A673 (cell line): ENCODE measurements at regions not wholly inside any gene's neighbourhood (a gene's known extent, or its start where the extent isn't known, plus 50 kb on each side); places are given as distances from the start of the nearest gene placed in this dataset.

Source experiments
- BruUV-seq: library from RNA; stranded (reverse); fragments of 400-500 nt; replicated peaks from 2 replicates; lab custom pipeline; 2021; lab: Mats Ljungman, UMichigan
- CTCF ChIA-PET: fragments of 300-600 bp; sonication (Branson Sonifier 250); formaldehyde crosslinking; loops from one replicate; lab custom pipeline; 2022; ENCODE audit warnings: antibody characterized with exemption; lab: Charles Lee
- POLR2A ChIA-PET: fragments of 300-600 bp; sonication (Branson Sonifier 250); formaldehyde crosslinking; loops from one replicate; lab custom pipeline; 2022; ENCODE audit warnings: antibody characterized with exemption; ENCODE audit not compliant: low non-redundant PET; lab: Charles Lee
- DNase-seq: peaks from one replicate; pipeline ENCODE4 v3.0.0-alpha.2; 2015; ENCODE audit warnings: low spot score
- H3K27ac ChIP-seq: fragments of 200-600 bp; sonication (generic); 2 replicates; pipeline ENCODE4 v1.5.1; 2016; ENCODE audit warnings: mixed run types, low read depth, mild to moderate bottlenecking, mixed read lengths, antibody characterized with exemption, low read length; ENCODE audit not compliant: poor library complexity, severe bottlenecking
- H3K27me3 ChIP-seq: fragments of 200-600 bp; sonication (generic); replicated peaks from 2 replicates; pipeline ENCODE4 v1.6.1; 2017; ENCODE audit warnings: mixed run types, low read depth, mild to moderate bottlenecking, mixed read lengths, antibody characterized with exemption, low read length; ENCODE audit not compliant: insufficient read depth, poor library complexity
- H3K36me3 ChIP-seq: fragments of 200-600 bp; sonication (generic); 2 replicates; pipeline ENCODE4 v1.6.1; 2016; ENCODE audit warnings: mixed run types, mild to moderate bottlenecking, mixed read lengths, antibody characterized with exemption, low read length; ENCODE audit not compliant: insufficient read depth, poor library complexity, severe bottlenecking
- H3K4me1 ChIP-seq: fragments of 200-600 bp; sonication (generic); 2 replicates; pipeline ENCODE4 v1.6.1; 2017; ENCODE audit warnings: mixed run types, mild to moderate bottlenecking, mixed read lengths, antibody characterized with exemption, low read length; ENCODE audit not compliant: insufficient read depth, poor library complexity, severe bottlenecking
- H3K4me3 ChIP-seq: fragments of 200-600 bp; sonication (generic); 2 replicates; pipeline ENCODE4 v1.5.1; 2016; ENCODE audit warnings: low read depth, mixed run types, mild to moderate bottlenecking, mixed read lengths, low read length; ENCODE audit not compliant: poor library complexity, severe bottlenecking
- H3K9me3 ChIP-seq: fragments of 200-600 bp; sonication (generic); 2 replicates; pipeline ENCODE4 v1.6.1; 2016; ENCODE audit warnings: mixed run types, low read depth, mild to moderate bottlenecking, mixed read lengths, antibody characterized with exemption, low read length; ENCODE audit not compliant: poor library complexity, severe bottlenecking
- CTCF ChIP-seq: fragments of 300-800, 200-600 bp; sonication (generic); conservative IDR thresholded peaks from 2 replicates; pipeline ENCODE4 v1.5.1; 2017; ENCODE audit warnings: low read depth, mild to moderate bottlenecking, antibody characterized with exemption, low read length, moderate library complexity, mixed read lengths
- EZH2 ChIP-seq: fragments of 200-600 bp; sonication (generic); IDR thresholded peaks from 2 replicates; pipeline ENCODE4 v1.6.1; 2017; ENCODE audit warnings: borderline replicate concordance, low read depth, mild to moderate bottlenecking, mixed read lengths, antibody characterized with exemption, low read length; ENCODE audit not compliant: poor library complexity, severe bottlenecking
- intact Hi-C: fragments of 100-400 bp; cut with micrococcal nuclease; formaldehyde crosslinking; loops from one replicate; pipeline ENCODE4 v1.10.0; 2022; ENCODE audit not compliant: unreplicated experiment

- intact Hi-C loops = no loop called here
- H3K4me1 ChIP-seq = peaks cover 6% of the 10 kb centered on the region
- ChIA-PET CTCF (interaction anchor here (0.6 kb wide), 1 partner anchor 1088 kb away, joined by 10 read pairs; no protein-coding TSS in a partner anchor), POLR2A (no interaction called here)
- H3K9me3 ChIP-seq = no peaks in the 10 kb centered on the region
- TF ChIP-seq CTCF (no peak), EZH2 (no peak)
- no peaks in the 10 kb centered on the region for H3K36me3 ChIP-seq
- DNase-seq = no peak
- no peak overlapping the region for H3K4me3 ChIP-seq
- H3K27ac ChIP-seq = no peak overlapping the region
- BruUV-seq = no TSS peak
- H3K27me3 ChIP-seq = no peaks in the 10 kb centered on the region
These were observed 254.0 kb downstream of the TSHZ3 start for GRCh38 chr19:31095100-31095804.

- Histone ChIP-seq H3K27ac (no peak overlapping the region), H3K9me3 (no peaks in the 10 kb centered on the region), H3K36me3 (no peaks in the 10 kb centered on the region), H3K4me3 (no peak overlapping the region), H3K27me3 (no peaks in the 10 kb centered on the region), H3K4me1 (no peaks in the 10 kb centered on the region)
- BruUV-seq = no TSS peak
- no peak for TF ChIP-seq CTCF
- intact Hi-C loops = no loop called here
- POLR2A ChIA-PET = no interaction called here
- CTCF ChIA-PET = no interaction called here
- no peak for DNase-seq
These were observed 257.0 kb downstream of the TSHZ3 start for GRCh38 chr19:31092274-31092673.

- ChIA-PET CTCF (no interaction called here), POLR2A (no interaction called here)
- intact Hi-C loops = no loop called here
- no peak for DNase-seq
- Histone ChIP-seq H3K4me1 (no peaks in the 10 kb centered on the region), H3K36me3 (no peaks in the 10 kb centered on the region), H3K27me3 (no peaks in the 10 kb centered on the region), H3K27ac (no peak overlapping the region), H3K9me3 (no peaks in the 10 kb centered on the region), H3K4me3 (no peak overlapping the region)
- no TSS peak for BruUV-seq
- no peak for TF ChIP-seq CTCF
- TF ChIP-seq EZH2 = no peak
These were observed 259.6 kb downstream of the TSHZ3 start for GRCh38 chr19:31089681-31090080.
